PC-3 (cell line): ENCODE measurements at regions not wholly inside any gene's neighbourhood (a gene's known extent, or its start where the extent isn't known, plus 50 kb on each side); places are given as distances from the start of the nearest gene placed in this dataset.

Source experiments
- ATAC-seq: fragments of 200-7000 bp; cut with Tn5 transposase; 2 replicates; pipeline ENCODE4 v1.9.1; 2020; ENCODE audit warnings: mild to moderate bottlenecking, moderate library complexity
- BruUV-seq: library from RNA; stranded (reverse); fragments of 400-500 nt; replicated peaks from 2 replicates; lab custom pipeline; 2021; lab: Mats Ljungman, UMichigan
- CTCF ChIA-PET: fragments of 300-600 bp; sonication (Branson Sonifier 250); formaldehyde crosslinking; loops from one replicate; lab custom pipeline; 2022; ENCODE audit warnings: antibody characterized with exemption; lab: Charles Lee
- POLR2A ChIA-PET: fragments of 300-600 bp; sonication (Branson Sonifier 250); formaldehyde crosslinking; loops from one replicate; lab custom pipeline; 2022; ENCODE audit warnings: antibody characterized with exemption; ENCODE audit not compliant: unreplicated experiment; lab: Charles Lee
- DNase-seq: peaks from one replicate; pipeline ENCODE4 v3.0.0-alpha.2; 2015
- H2AFZ ChIP-seq: fragments of 300-600 bp; sonication (generic); 2 replicates; pipeline ENCODE4 v1.6.0; 2016; ENCODE audit warnings: antibody characterized with exemption, low read length
- H3F3A ChIP-seq: fragments of 300-600 bp; sonication (generic); one replicate; pipeline ENCODE4 v1.6.0; 2017; ENCODE audit warnings: antibody characterized with exemption, low read length, control low read depth, mild to moderate bottlenecking; ENCODE audit not compliant: unreplicated experiment
- H3K27ac ChIP-seq: fragments of 300-600 bp; sonication (generic); 2 replicates; pipeline ENCODE4 v1.5.1; 2016; ENCODE audit warnings: mild to moderate bottlenecking, low read length
- H3K27me3 ChIP-seq: fragments of 300-600 bp; sonication (generic); 2 replicates; pipeline ENCODE4 v1.6.1; 2016; ENCODE audit warnings: low read length, mixed read lengths
- H3K36me3 ChIP-seq: fragments of 300-600 bp; sonication (generic); 2 replicates; pipeline ENCODE4 v1.6.1; 2016; ENCODE audit warnings: low read depth, mixed run types, low read length, mixed read lengths
- H3K4me1 ChIP-seq: fragments of 300-600 bp; sonication (generic); 2 replicates; pipeline ENCODE4 v1.5.1; 2016; ENCODE audit warnings: low read length; ENCODE audit not compliant: insufficient read depth
- H3K4me2 ChIP-seq: fragments of 300-600 bp; sonication (generic); 2 replicates; pipeline ENCODE4 v1.6.0; 2016; ENCODE audit warnings: low read length
- H3K4me3 ChIP-seq: fragments of 300-600 bp; sonication (generic); 2 replicates; pipeline ENCODE4 v1.5.1; 2016; ENCODE audit warnings: mild to moderate bottlenecking, low read length, mixed read lengths
- H3K79me2 ChIP-seq: fragments of 300-600 bp; sonication (generic); 2 replicates; pipeline ENCODE4 v1.6.1; 2017; ENCODE audit warnings: low read length, mixed read lengths
- H3K9ac ChIP-seq: fragments of 300-600 bp; sonication (generic); 2 replicates; pipeline ENCODE4 v1.6.0; 2016; ENCODE audit warnings: mild to moderate bottlenecking, low read length
- H3K9me2 ChIP-seq: fragments of 300-600 bp; sonication (generic); replicated peaks from 2 replicates; pipeline ENCODE4 v1.6.1; 2016; ENCODE audit warnings: mixed run types, low read length, mixed read lengths
- H3K9me3 ChIP-seq: fragments of 300-600 bp; sonication (generic); 2 replicates; pipeline ENCODE4 v1.6.1; 2016; ENCODE audit warnings: low read length, mixed read lengths
- H4K20me1 ChIP-seq: fragments of 300-600 bp; sonication (generic); 2 replicates; pipeline ENCODE4 v1.6.1; 2016; ENCODE audit warnings: low read length, mixed read lengths
- EZH2 ChIP-seq: fragments of 300-600 bp; sonication (generic); IDR thresholded peaks from one replicate; pipeline ENCODE4 v1.6.1; 2017; ENCODE audit warnings: antibody characterized with exemption, mild to moderate bottlenecking, low read length; ENCODE audit not compliant: unreplicated experiment
- EZH2phosphoT487 ChIP-seq: fragments of 300-600 bp; sonication (generic); IDR thresholded peaks from 2 replicates; pipeline ENCODE4 v1.6.1; 2018; ENCODE audit warnings: mild to moderate bottlenecking, antibody characterized with exemption, low read length, borderline replicate concordance
- intact Hi-C: fragments of 100-400 bp; cut with micrococcal nuclease; formaldehyde crosslinking; loops from 2 replicates; pipeline ENCODE4 v1.9.0; 2023
- TF ChIP-seq, protein P1 (sequence below): fragments of 300-600 bp; sonication (generic); conservative IDR thresholded peaks from 2 replicates; pipeline ENCODE4 v1.5.1; 2017; ENCODE audit warnings: antibody characterized with exemption, low read depth, mild to moderate bottlenecking, low read length

DNA sequence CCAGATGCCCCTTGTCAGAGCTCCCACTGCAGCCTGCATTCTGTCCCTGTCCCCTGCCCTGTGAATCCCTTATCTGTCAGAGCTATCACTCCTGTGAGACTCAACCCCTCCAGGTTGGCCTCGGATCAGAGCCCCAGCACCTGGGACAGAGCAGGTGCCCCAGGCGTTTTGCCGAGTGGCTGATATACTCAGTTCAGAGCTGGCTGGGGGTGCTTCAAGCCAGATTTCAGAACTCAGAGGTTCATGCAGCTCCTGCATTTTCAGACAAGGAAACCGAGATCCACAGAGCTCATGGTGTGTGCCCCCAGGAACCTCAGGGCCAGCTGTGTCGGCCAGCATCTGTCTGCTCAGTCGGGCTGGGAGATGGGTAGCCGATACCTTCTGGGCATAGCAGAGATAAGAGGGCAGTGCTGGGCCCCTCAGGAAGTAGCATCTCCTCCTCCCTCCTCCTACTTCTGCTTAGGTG lies 228.0 kb upstream of the RTL1 start:
- Histone ChIP-seq H4K20me1 (no peaks in the 10 kb centered on the region), H3K27ac (no peak overlapping the region), H3K27me3 (peaks cover 27% of the 10 kb centered on the region), H3K9me3 (no peaks in the 10 kb centered on the region), H3K4me3 (no peak overlapping the region), H3K4me2 (no peak overlapping the region), H2AFZ (no peak overlapping the region), H3K9ac (no peak overlapping the region), H3K4me1 (no peaks in the 10 kb centered on the region), H3K9me2 (no peaks in the 10 kb centered on the region), H3K79me2 (no peaks in the 10 kb centered on the region), H3F3A (no peaks in the 10 kb centered on the region), H3K36me3 (no peaks in the 10 kb centered on the region)
- TF ChIP-seq EZH2phosphoT487 (no peak), EZH2 (no peak)
- TF ChIP-seq, protein P1, sequence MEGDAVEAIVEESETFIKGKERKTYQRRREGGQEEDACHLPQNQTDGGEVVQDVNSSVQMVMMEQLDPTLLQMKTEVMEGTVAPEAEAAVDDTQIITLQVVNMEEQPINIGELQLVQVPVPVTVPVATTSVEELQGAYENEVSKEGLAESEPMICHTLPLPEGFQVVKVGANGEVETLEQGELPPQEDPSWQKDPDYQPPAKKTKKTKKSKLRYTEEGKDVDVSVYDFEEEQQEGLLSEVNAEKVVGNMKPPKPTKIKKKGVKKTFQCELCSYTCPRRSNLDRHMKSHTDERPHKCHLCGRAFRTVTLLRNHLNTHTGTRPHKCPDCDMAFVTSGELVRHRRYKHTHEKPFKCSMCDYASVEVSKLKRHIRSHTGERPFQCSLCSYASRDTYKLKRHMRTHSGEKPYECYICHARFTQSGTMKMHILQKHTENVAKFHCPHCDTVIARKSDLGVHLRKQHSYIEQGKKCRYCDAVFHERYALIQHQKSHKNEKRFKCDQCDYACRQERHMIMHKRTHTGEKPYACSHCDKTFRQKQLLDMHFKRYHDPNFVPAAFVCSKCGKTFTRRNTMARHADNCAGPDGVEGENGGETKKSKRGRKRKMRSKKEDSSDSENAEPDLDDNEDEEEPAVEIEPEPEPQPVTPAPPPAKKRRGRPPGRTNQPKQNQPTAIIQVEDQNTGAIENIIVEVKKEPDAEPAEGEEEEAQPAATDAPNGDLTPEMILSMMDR: no peak
- ATAC-seq (no peak), DNase-seq (no peak)
- intact Hi-C loops: no loop called here
- BruUV-seq: no TSS peak
- ChIA-PET CTCF (no interaction called here), POLR2A (no interaction called here)

DNA sequence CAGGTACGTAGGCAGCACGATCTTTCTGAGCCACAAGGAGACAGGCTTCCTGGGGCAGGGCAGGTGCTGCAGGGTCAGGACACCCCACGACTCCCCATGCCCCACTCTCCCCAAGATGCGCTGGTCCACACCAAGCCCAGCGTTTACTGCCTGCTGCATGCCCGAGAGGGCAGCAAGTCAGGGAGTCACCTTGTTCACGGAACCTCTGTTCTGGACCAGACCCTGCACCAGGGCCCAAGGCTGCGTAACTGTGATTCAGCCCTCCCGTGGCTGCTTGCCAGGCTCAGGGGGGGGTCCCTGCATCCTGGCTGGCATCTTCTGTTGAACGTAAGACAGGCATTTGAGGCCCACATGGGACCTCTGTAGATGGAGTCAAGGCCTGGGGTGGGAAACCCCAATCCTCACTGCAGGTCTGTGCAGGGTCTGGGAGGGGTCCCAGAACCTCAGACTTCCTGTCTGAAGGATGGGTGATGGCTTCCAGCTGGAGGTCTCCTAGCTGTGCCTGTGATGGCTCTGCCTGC lies 228.6 kb upstream of the RTL1 start:
- Histone ChIP-seq H3K27me3 (peaks cover 27% of the 10 kb centered on the region), H3K9me3 (no peaks in the 10 kb centered on the region), H3K79me2 (no peaks in the 10 kb centered on the region), H3K4me3 (no peak overlapping the region), H3K36me3 (no peaks in the 10 kb centered on the region), H3K9me2 (no peaks in the 10 kb centered on the region), H3K27ac (no peak overlapping the region), H3K4me1 (no peaks in the 10 kb centered on the region), H4K20me1 (no peaks in the 10 kb centered on the region), H2AFZ (no peak overlapping the region), H3K9ac (no peak overlapping the region), H3K4me2 (no peak overlapping the region), H3F3A (no peaks in the 10 kb centered on the region)
- ATAC-seq (no peak), DNase-seq (no peak)
- ChIA-PET POLR2A (no interaction called here), CTCF (no interaction called here)
- no peak for TF ChIP-seq EZH2phosphoT487
- TF ChIP-seq EZH2: no peak
- TF ChIP-seq, protein P1: no peak
- intact Hi-C loops: no loop called here
- no TSS peak for BruUV-seq

DNA sequence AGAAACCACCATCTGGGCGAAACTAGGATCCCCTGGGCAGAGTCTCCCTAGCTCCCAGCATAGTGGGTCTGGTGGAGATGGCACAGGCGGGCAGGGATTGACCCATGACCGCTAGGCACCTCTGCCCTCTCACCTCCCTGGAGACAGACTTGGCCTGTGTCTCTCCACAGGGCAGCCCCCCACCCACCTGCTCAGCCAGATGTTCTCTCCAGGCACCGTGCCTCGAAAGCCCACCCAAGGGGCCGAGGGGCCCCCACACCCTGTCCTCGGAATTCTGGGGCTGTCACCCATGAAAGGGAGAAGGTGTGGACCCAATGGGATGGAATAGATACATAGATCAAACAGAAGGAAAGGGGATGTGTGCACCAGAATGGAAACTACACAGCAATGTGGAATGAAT lies 229.1 kb upstream of the RTL1 start:
- H3K9me3 ChIP-seq: no peaks in the 10 kb centered on the region
- ChIA-PET POLR2A (no interaction called here), CTCF (no interaction called here)
- no peak overlapping the region for H3K27ac ChIP-seq
- no peak overlapping the region for H3K9ac ChIP-seq
- H3K27me3 ChIP-seq: peaks cover 27% of the 10 kb centered on the region
- TF ChIP-seq, protein P1: no peak
- TF ChIP-seq EZH2 (no peak), EZH2phosphoT487 (no peak)
- ATAC-seq (no peak), DNase-seq (no peak)
- no peak overlapping the region for H3K4me3 ChIP-seq
- H3F3A ChIP-seq: no peaks in the 10 kb centered on the region
- no peaks in the 10 kb centered on the region for H4K20me1 ChIP-seq
- no peaks in the 10 kb centered on the region for H3K4me1 ChIP-seq
- H3K36me3 ChIP-seq: no peaks in the 10 kb centered on the region
- no peak overlapping the region for H2AFZ ChIP-seq
- H3K4me2 ChIP-seq: no peak overlapping the region
- no peaks in the 10 kb centered on the region for H3K9me2 ChIP-seq
- BruUV-seq: no TSS peak
- no peaks in the 10 kb centered on the region for H3K79me2 ChIP-seq
- intact Hi-C loops: no loop called here
